GM19351 (cell line): ENCODE measurements at regions not wholly inside any gene's neighbourhood (a gene's known extent, or its start where the extent isn't known, plus 50 kb on each side); places are given as distances from the start of the nearest gene placed in this dataset.
A peak's percentile ranks its signal among the peaks of the same experiment; 100 is the strongest.

ENCODE experiments used
- ATAC-seq: cut with Tn5 transposase; IDR thresholded peaks from one replicate; pipeline ENCODE4 v1.9.1; 2021; ENCODE audit warnings: mild to moderate bottlenecking, moderate library complexity; ENCODE audit not compliant: unreplicated experiment

DNA sequence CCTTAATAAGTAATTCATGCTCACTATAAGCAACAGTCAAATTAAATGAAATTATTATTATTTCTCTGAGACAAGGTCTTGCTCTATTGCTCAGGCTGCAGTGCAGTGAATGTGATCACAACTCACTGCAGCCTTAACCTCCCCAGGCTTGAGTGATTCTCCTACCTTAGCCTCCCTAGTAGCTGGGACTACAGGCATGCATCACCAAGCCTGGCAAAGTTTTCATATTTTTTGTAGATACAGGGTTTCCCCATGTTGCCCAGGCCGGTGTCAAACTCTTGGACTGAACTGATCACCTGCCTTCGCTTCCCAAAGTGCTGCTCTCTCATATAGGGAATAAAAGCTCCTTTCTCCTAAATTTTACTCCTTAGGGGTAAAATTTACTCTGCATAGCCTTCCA, 74.9 kb upstream of the GAREM1 start:
- no peak for ATAC-seq

DNA sequence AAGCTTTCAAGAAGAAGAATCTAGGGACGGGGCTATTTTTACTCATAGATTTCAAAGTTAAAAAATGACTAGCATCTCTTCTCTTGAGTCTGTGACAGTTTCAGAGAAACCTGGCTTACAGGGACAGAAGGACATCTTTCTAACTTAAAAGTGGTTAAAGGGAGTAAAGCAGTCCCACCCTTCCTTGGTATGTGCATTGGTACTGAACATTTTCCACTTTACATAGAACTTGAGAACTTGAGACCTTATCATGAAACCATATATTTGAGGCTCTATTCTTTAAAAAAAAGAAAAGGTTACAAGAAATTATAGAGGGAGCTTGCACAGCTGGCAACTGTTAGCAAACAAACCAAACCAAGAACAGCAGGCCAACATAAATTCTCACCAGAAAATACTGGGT, 73.4 kb upstream of the GAREM1 start:
- no peak for ATAC-seq

DNA sequence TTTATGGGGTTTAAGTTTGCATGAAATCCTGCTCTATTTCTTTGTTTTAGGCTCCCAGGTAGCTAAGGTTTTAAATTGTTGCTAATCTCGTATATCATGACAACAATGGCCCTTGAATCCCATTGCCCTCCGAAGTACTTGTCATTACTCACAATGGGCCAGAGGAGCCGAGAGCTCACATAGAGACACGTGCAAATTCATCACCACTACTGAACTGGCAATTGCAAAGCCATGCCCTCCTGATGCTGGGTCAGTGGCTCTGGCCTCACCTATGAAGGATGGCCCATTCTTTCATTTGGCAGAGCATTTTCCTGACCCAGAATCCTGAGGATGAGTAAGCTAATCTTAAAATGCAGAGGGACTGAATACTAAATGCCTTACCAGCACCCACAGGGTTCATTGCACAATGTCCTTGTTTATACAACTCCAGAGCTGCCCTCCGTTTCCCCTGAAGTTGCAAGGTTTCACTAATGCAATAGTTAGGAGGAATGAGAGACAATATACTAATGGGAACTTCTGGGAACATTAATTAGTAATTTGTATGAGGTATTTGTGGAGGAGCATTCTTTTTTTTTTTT, 71.6 kb upstream of the GAREM1 start:
- ATAC-seq = no peak

DNA sequence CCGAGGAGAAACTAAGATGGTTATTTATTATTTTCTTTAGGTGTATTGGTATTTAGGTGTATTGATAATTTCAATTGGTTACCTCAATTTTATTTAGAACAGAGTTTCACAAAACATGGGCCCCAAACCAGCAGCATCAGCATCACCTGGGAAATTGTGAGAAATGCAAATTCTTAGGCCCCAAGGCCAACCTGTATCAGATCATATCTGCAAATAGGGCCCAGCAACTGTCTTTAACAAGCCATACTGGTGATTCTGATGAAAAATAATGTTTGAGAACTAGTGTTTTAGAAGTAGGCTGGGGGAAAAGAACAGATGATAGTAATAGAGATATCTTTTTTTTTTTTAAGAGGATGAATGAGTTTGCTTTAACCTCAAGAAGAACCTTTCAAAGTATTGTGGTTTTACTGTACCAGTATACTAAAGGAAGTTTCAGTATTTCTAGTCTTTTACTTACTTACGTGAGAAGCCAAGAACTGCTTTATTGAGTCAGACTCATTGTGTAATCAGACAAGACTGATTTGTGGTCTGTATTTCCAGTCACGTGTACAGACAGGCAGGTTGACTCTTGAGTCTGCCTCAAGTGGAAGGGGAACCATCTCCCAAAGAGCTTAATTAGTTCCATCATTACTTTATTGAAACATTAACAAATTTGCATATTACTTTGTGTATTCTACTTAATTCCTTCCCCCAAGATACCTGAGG, 60.4 kb upstream of the GAREM1 start:
- peak; percentile 99 for ATAC-seq

DNA sequence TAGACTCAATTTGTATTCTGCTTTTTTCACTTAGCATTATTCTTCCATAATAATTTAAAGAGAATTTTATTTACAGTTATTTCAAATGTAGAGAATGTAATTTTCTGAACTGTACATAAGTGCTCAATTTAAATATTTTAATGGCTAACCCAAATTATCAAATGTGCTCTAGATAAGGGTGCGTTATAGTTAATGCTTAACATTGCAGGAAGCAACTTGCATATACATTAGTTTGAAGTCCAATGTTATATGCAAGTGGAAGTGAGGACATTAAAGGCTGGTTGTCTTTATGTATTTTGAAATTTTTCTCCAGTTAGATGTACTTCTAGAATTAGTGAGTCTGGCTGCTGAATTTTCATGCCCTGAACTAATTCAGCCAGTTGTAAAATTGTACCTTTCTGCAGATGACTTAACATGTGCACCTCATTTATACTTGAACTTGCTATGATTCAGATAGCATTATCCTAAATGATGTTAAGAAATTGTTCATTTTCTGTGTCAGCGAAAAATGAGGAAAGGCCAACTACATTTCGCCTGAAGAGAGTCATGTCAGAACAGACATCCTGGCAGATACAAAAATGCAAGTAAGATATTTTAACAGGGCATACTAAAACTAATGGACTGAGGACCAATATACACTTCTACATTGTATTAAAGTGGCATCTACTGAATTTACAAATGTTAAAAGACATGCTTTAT, 59.2 kb upstream of the GAREM1 start:
- ATAC-seq = no peak

DNA sequence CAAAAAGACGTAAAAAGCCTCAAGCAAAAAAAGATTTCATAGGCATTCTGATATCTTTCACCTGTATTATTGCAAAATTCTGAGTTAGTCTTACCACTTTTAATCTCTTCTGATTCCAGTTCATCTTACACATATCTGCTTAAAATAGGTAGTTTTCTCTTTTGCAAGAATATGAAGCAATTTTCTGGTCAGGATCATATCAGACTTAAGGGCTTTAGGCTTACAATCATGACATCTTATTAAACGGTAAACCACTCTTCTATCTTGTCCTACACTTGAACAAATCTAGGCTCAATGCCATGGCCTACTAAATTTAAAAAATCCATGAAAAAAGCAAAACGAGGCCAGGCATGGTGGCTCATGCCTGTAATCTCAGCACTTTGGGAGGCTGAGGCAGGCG, 50.1 kb upstream of the GAREM1 start:
- ATAC-seq = no peak
